Fibroblast of the conjunctiva (primary cell): ENCODE measurements at regions not wholly inside any gene's neighbourhood (a gene's known extent, or its start where the extent isn't known, plus 50 kb on each side); places are given as distances from the start of the nearest gene placed in this dataset.

Experiments used
- DNase-seq: peaks from one replicate; pipeline ENCODE4 v3.0.0-alpha.2; 2010; ENCODE audit warnings: low read depth

DNA sequence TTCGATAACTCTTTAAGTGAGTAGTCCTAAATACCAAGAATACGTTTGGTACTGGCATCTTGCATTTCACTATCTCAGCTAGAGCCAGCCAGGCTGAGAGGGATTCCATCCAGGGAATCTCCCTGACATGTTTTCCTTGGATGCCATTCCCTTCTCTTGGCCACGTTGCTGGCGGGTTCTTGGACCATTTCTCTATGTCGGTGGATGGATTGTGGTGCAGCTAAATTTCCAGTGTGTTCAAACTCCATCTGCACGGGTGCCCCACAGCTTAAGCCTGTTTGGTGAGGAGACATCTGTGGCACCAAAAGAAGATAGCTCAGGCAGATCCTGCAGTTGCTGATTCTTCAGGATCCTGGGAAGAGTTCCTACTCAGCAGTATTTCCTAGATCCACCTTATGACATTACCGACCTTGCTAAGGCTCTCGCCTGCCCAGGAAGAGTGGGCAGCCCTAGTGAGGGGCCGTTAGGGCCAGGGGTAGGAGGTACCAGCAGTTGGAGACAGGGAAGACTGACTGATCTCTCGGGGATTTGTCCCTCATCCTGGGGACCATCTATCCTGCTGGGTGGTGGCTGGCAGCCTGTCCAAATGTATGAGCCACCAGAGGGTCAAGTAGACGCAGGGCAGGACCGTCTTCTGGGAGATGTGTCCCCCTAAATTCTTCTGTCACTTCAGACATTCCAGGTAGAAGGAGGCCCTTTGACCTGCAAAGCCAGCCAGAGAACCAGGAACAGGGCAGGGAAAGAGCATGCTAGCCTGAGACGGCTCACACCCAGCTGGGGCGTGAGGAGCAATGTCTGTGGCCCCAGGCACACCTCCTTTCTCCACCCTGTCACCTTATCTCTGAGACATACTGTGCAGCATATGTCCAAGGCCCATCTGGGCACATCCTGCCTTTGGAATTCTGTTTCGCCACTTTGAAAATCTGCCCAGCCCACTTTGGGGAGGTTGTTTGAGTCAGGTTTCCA is 72.6 kb upstream of the CAPRIN2 start:
- no peak for DNase-seq

- no peak for DNase-seq
These were observed 71.5 kb upstream of the CAPRIN2 start for GRCh38 chr12:30826276-30826675.

DNA sequence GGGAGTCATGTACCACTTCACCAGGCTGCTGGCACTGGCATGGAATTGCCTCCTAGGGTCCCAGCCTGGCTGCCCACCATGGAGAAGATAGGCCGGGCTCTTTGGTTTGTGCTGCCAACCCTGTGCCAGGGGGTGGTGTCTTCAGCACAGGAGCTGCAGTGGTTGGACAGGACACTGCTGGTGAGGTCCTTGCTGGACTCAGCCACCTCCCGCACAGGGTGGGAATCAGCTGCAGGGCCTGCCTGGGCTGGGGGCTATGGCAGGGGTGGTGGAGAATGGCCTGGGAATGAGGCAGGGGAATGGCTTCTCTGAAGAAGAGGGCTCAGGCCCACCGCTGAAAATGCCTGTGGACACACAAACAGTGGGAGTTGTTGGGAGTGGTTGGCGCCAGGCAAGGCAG is 70.6 kb upstream of the CAPRIN2 start:
- no peak for DNase-seq

DNA sequence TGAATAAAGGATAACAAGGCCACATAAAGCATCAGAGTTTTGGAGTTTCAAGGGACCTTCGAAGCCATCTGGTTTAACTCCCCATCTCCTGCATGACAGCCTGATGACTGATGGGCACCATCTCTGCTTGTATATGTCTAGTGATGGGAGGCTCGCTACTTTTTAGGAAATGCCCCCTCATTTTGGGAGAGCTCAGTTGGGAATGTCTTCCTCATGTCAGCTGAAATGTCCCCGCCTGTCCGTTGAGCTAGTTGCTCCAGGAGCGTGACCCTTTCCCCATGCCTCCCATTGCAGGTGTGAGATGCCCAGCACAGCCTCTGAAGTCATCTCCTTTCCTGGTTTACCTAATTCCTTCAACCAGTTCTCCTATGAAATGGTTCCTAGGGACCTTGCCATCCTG is 69.6 kb upstream of the CAPRIN2 start:
- DNase-seq, result no peak

- no peak for DNase-seq
These were observed 69.0 kb upstream of the CAPRIN2 start for GRCh38 chr12:30823764-30824163.

GRCh38 chr12:30823156-30823699 is 68.5 kb upstream of the CAPRIN2 start:
- no peak for DNase-seq

GRCh38 chr12:30822385-30823155 is 67.8 kb upstream of the CAPRIN2 start:
- DNase-seq, result no peak

GRCh38 chr12:30820406-30820946 is 65.7 kb upstream of the CAPRIN2 start:
- no peak for DNase-seq

GRCh38 chr12:30818562-30818961 is 63.8 kb upstream of the CAPRIN2 start:
- no peak for DNase-seq

DNA sequence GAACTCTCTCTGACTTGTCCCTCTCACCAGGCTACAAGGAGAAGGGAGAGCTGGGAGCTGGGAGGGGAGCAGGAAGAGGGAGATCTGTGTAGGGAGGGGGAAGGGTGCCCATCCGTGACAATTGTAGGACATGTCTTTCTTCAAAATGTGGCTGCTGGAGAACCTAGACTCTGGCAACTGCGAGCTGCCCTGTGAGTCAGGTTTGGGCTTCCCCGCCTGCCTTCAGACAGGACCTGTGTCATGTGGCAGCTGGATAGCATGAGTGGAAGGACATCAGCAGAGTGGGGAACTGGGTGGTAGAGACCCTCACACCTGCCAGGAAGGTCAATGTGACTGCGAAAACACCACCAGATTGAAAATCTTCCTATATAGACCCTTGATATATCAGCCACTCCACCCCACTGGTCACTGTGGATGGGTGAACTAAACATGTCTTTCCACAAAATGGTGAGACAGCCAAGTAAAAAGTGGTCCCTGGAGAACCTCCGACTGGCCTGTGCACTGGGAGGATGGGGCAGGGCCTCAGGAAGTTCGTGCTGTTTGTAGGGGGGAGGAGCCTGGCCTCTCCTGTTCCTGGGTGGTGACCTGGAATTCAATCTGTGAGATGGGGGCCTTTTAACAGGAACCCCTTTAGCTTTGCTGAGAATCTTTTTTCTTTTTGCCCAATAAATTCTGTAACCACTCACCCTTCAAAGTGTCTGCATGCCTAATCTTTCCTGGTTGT is 62.2 kb upstream of the CAPRIN2 start:
- DNase-seq, result no peak

GRCh38 chr12:30814295-30814655 is 59.5 kb upstream of the CAPRIN2 start:
- DNase-seq, result no peak

DNA sequence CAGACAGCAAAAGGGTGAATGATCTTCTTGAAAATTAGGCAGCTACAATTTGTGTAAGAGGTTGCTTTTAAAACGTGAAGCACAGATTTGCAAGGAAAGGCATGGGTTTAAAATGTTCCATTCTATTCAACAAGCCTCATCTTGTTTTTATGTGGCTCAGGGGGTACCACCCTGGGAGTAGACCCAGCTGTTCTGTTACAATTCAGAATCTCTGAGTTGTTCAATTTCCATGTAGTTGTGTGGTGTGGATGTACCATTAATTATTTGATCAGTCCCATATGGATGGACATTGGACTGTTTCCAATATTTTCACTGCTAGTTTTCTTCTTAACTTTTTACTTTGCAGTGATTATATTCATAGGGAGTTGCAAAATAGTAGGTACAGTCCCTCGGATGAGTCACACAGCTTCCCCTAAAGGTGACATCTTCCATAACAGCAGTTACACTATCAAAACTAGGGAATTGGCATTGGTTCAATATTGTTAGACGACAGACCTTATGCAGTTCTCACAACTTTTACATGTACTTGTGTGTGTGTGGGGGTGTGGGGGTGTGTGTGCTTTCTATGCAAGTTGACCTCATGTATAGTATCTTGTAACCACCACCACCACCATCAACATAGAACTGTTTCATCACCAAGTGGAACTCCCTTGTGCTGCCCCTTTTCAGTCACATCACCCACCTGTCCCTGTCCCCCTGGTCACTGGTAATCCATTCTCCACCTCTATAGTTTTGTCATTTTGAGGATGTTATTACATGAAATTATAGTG is 59.0 kb upstream of the CAPRIN2 start:
- no peak for DNase-seq

GRCh38 chr12:30811966-30812365 is 57.2 kb upstream of the CAPRIN2 start:
- no peak for DNase-seq

DNA sequence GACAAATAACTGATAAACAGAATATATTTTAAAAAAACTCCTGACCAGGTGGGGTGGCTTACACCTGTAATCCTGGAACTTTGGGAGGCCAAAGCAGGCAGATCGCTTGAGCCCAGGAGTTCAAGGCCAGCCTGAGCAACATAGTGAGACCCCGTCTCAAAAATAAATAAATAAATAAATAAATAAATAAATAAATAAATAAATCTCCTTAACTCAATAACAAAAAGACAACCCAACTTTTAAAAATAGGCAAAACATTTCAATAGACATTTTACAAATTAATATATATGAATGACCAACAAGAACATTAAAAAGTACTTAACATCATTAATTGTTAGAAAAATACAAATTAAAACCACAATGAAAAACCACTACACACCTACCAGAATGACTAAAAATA is 56.2 kb upstream of the CAPRIN2 start:
- DNase-seq, result no peak

- no peak for DNase-seq
These were observed 52.9 kb upstream of the CAPRIN2 start for GRCh38 chr12:30807695-30808034.

DNA sequence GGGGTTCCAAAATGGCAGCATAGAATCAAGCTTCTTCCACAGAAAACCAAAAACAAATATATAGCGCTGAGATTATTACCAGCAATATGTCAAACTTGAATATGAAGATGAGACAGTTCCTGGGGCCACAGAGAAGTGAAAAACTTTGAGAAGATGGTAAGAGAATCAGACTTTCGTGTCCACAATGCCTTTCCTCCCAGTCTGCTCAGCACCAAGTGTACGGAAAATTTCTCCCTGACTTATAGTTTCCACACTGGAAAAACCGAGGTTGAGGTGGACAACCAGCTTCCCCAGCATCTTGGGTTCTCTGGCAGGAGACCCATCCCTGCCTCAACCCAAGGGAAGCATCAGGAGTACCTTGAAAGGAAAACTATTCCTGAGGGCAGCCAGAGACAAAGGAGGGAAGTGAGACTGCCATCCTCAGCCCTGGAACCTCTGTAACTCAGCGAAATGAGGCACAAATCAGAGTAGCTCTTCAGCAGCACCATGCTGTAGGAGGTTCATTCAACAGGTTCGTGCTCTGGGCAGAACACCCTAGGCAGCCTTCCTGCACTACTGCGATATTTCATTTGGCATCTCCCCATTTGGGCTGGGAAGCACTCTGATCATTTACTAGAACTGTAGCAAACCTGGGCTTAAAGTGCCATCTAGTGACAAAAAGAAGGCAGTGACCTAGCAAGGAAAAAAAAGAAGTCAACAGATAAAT is 52.4 kb upstream of the CAPRIN2 start:
- peak; percentile 72 for DNase-seq

DNA sequence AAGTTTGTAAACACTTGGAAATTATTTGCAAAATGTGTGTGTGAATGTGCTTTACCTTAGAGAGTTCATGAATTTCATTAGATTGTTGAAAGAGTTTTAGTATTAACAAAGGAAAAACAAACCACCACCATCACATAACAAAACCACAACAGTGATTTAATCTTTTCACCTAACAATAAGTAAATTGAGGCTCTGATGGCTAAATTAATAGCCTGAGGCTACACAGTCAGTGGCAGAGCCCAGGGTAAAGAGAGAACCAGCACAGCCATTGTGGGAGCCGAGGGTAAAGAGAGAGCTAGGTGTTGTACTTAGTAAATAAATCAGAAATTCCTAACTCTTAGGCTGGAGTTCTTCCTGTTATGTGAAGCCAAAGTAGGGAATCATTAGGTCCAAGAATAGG is 51.2 kb upstream of the CAPRIN2 start:
- DNase-seq, result no peak
